IPS-15b (cell line): ENCODE measurements at regions not wholly inside any gene's neighbourhood (a gene's known extent, or its start where the extent isn't known, plus 50 kb on each side); places are given as distances from the start of the nearest gene placed in this dataset.
"Not testable (repeated sequence)": the region's sequence is repeated elsewhere in the genome, so short reads cannot be mapped to it uniquely, and the experiment has no call there.

Experiments used
- H3K27me3 ChIP-seq: one replicate; pipeline ENCODE4 v1.6.1; 2013; ENCODE audit warnings: low read length; ENCODE audit not compliant: control insufficient read depth, insufficient read depth
- H3K36me3 ChIP-seq: one replicate; pipeline ENCODE4 v1.6.1; 2013; ENCODE audit warnings: low read length; ENCODE audit not compliant: control insufficient read depth, insufficient read depth
- H3K4me1 ChIP-seq: one replicate; pipeline ENCODE4 v1.6.1; 2013; ENCODE audit warnings: mild to moderate bottlenecking, low read length; ENCODE audit not compliant: control insufficient read depth, insufficient read depth
- H3K4me3 ChIP-seq: one replicate; pipeline ENCODE4 v1.5.1; 2013; ENCODE audit warnings: low read depth, low read length
- H3K9ac ChIP-seq: one replicate; pipeline ENCODE4 v1.6.1; 2013; ENCODE audit warnings: low read depth, mild to moderate bottlenecking, low read length
- H3K9me3 ChIP-seq: one replicate; pipeline ENCODE4 v1.6.1; 2013; ENCODE audit warnings: mild to moderate bottlenecking, low read length; ENCODE audit not compliant: control insufficient read depth, insufficient read depth

DNA sequence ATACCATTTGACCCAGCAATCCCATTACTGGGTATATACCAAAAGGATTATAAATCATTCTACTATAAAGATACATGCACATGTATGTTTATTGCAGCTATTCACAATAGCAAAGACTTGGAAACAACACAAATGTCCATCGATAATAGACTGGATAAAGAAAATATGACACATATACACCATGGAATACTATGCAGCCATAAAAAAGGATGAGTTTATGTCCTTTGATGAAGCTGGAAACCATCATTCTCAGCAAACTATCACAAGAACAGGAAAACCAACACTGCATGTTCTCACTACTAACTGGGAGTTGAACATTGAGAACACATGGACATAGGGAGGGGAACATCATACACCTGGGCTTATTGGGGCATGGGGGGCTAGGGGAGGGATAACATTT, 991.8 kb downstream of the SLC16A7 start:
- not testable (repeated sequence) for H3K9me3 ChIP-seq, H3K4me1 ChIP-seq, H3K4me3 ChIP-seq, H3K9ac ChIP-seq, H3K27me3 ChIP-seq, H3K36me3 ChIP-seq

DNA sequence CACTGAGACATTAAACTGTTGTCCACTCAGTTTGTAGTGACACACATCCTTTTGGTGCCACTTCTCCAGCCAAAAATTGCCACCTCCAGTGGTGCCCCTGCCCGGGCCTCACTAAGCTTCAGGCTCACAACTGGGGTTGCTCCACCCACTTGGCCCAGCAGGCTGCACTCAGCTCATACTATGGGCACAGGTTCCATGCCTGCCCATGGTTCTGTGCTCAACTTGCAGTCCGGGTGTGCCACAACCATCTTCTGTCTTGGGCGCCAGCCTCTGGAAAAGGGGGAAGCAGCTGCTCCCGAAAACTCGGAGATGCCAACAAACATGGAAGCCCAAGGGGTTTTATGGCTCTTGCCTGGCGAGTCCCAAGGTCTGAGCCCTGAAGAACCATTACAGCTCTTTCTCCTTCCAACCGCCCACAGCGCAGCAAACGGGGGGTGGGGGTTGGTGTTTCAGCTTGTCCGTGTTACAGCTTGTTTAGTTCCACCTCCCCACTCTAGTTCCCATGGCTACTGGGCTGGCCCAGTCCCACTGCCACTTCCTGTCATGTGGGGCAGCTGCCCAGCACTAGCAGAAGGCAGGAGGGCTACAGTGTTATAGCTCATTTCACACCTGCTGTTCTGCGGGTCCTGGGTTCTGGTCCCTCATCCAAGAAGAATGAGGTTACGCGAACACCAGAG, 998.3 kb downstream of the SLC16A7 start:
- no peaks in the 10 kb centered on the region for H3K27me3 ChIP-seq
- no peaks in the 10 kb centered on the region for H3K36me3 ChIP-seq
- H3K9ac ChIP-seq, result no peak overlapping the region
- no peaks in the 10 kb centered on the region for H3K4me1 ChIP-seq
- no peak overlapping the region for H3K4me3 ChIP-seq
- no peaks in the 10 kb centered on the region for H3K9me3 ChIP-seq

DNA sequence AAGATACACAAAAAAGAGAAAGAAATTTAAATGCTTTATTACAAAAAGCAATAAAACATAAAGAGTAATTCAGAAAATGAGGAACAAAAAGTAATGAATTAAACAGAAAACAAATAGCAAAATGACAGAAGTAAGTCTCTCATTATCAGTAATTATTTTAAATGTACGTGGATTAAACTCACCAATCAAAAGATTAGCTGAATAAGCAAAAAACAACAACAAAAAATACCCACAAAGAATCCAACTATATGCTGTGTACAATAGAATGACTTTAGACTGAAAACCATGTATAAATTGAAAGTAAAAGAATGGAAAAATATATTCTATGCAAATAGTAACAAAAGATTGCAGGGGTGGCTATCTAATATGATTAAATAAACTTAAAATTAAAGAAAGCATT, 1006.8 kb downstream of the SLC16A7 start:
- Histone ChIP-seq H3K9me3 (no peaks in the 10 kb centered on the region), H3K27me3 (no peaks in the 10 kb centered on the region), H3K9ac (no peak overlapping the region), H3K36me3 (no peaks in the 10 kb centered on the region), H3K4me3 (no peak overlapping the region), H3K4me1 (no peaks in the 10 kb centered on the region)

DNA sequence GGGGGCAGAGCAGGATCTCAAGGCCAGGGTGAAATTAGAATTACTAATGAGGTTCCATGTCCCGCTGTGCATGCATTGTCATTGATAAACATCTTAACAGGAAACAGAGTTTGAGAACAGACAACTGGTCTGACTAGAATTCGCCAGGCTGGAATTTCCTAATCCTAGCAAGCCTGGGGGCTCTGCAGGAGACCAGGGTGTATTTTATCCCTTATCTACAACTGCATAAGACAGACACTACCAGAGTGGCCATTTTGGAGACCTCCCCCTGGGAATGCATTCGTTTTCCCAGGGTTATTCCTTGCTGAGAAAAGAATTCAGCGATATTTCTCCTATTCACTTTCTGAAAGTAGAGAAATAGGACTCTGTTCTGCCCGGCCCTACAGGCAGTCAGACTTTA, 1007.6 kb downstream of the SLC16A7 start:
- H3K36me3 ChIP-seq, H3K27me3 ChIP-seq, H3K4me3 ChIP-seq, H3K9me3 ChIP-seq, H3K9ac ChIP-seq, H3K4me1 ChIP-seq: not testable (repeated sequence)

DNA sequence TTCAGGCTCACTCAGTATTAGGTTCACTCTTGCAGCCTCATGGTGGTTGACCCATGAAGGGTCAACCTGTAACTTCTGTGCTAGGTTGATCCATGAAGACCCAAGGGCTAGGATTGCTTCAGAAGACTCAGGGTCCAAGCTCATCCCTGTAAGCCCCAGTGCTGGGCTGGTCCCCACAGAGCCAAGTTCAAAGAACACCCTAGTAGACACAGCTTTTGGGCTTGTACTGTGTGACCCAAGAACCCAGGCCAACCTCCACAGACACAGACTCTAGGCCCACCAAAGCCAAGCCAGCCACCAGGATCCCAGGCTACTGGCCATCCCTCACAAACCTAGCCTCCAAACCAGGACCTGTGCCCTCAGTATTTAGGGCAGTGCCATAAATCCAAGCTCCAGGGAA, 1020.6 kb downstream of the SLC16A7 start:
- H3K4me3 ChIP-seq, result no peak overlapping the region
- H3K9ac ChIP-seq, result no peak overlapping the region
- no peaks in the 10 kb centered on the region for H3K9me3 ChIP-seq
- no peaks in the 10 kb centered on the region for H3K36me3 ChIP-seq
- H3K27me3 ChIP-seq, result no peaks in the 10 kb centered on the region
- H3K4me1 ChIP-seq, result no peaks in the 10 kb centered on the region

DNA sequence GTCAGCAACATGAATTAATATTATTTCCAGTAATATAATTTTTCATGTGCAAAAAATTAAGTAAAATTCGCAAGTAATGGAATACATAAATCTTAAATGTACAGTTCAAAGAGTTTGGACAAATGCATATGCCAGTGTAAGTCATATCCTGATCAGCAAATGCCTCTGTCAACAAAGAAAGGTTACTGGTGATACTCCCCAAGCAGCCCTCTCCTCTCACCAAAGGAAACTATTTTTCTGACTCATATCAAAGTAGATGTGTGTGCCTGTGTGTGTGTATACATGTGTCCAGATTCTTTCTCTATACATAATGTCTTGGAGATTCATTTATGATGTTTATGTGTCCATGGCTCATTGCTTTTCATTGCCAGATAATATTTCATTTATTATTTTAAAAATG, 1035.0 kb downstream of the SLC16A7 start:
- Histone ChIP-seq H3K36me3 (no peaks in the 10 kb centered on the region), H3K4me1 (no peaks in the 10 kb centered on the region), H3K27me3 (no peaks in the 10 kb centered on the region), H3K9me3 (no peaks in the 10 kb centered on the region), H3K4me3 (no peak overlapping the region), H3K9ac (no peak overlapping the region)

DNA sequence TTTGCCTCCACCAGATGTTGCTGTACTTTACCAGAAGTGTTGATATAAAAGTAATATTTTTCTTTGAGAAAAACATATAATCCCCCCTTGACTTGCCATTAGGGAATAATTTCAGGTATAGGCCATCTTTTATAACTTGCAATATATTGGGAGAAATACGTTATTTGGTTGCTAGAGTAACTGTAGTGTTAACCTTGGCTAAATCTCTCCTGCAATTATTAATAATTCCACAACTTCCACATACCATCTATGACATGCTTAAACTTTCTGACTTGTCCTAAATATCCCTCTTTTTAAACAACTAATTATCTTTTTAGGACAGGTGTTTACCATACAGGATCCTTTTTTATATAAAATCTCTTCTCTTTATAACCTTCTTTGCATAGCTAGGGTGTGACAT, 1048.2 kb downstream of the SLC16A7 start:
- Histone ChIP-seq H3K4me1 (no peaks in the 10 kb centered on the region), H3K9me3 (peaks cover 14% of the 10 kb centered on the region), H3K9ac (no peak overlapping the region), H3K36me3 (no peaks in the 10 kb centered on the region), H3K27me3 (no peaks in the 10 kb centered on the region), H3K4me3 (no peak overlapping the region)

DNA sequence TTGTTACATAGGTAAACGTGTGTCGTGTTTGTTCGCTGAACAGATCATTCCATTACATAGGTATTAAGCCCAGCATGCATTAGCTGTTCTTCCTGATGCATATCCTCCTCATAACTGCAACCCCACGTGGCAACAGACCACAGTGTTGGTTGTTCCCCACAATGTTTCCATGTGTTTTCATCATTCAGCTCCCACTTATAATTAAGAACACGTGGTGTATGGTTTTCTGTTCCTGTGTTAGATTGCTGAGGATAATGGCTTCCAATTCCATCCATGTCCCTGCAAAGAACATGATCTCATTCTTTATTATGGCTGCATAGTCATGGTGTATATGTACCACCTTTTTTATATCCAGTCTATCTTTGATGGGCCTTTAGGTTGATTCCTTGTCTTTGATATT, 1071.1 kb downstream of the SLC16A7 start:
- H3K9ac ChIP-seq, result no peak overlapping the region
- H3K27me3 ChIP-seq, result no peaks in the 10 kb centered on the region
- H3K9me3 ChIP-seq, result no peaks in the 10 kb centered on the region
- H3K4me3 ChIP-seq, result no peak overlapping the region
- H3K4me1 ChIP-seq, result no peaks in the 10 kb centered on the region
- no peaks in the 10 kb centered on the region for H3K36me3 ChIP-seq

DNA sequence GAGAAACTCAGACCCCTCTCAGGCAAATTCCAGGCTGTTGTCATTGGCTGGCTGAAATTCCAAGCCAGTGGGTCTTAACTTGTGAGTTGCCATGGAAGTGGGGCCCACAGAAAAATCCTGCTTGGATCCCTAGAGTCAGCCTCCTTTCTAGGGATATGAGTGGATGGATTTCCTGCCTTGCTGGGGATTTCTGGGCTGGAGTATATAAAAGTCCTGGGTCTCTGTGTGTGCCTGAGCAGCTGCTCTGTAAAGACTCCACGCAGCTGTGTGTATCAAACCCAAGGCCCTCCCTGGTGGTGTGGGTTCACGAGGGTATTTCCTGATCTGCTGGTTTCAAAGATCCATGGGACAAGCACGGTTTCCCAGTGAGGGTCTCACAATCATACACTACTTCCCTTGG, 1077.1 kb downstream of the SLC16A7 start:
- H3K36me3 ChIP-seq, result no peaks in the 10 kb centered on the region
- no peak overlapping the region for H3K9ac ChIP-seq
- H3K27me3 ChIP-seq, result no peaks in the 10 kb centered on the region
- H3K9me3 ChIP-seq, result no peaks in the 10 kb centered on the region
- H3K4me1 ChIP-seq, result no peaks in the 10 kb centered on the region
- H3K4me3 ChIP-seq, result no peak overlapping the region

DNA sequence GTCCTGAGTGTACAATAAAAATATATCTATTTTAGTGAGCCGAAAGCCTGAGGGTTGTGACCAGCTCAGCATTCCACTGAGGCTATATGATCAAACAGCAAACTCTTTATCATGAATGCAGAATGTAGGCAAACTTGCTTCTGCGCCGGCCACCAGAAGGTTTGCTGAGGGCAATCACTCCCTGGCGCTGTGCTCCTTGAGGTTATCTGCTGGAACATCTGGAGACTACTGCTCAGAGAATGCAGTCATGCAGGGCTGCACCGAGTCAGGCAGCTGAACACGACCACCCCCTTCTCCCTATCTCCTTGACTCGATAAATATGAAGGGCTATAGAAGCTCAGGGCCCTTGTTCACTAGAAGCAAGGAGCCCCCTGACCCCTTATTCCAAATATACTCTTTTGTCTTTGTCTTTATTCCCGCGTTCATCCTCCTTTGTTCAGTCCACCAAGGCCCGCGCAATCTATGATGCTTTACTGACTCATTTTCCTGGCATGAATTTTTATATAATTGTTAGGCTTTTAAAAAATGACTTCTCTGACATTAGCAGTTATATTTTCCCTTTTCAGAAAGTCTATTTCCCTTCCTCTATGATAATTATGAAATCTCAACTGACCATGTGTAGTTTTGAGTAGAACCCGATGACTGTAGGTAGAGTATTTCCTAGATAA, 1089.3 kb downstream of the SLC16A7 start:
- Histone ChIP-seq H3K4me1 (no peaks in the 10 kb centered on the region), H3K27me3 (no peaks in the 10 kb centered on the region), H3K36me3 (no peaks in the 10 kb centered on the region), H3K4me3 (no peak overlapping the region), H3K9ac (no peak overlapping the region), H3K9me3 (no peaks in the 10 kb centered on the region)

DNA sequence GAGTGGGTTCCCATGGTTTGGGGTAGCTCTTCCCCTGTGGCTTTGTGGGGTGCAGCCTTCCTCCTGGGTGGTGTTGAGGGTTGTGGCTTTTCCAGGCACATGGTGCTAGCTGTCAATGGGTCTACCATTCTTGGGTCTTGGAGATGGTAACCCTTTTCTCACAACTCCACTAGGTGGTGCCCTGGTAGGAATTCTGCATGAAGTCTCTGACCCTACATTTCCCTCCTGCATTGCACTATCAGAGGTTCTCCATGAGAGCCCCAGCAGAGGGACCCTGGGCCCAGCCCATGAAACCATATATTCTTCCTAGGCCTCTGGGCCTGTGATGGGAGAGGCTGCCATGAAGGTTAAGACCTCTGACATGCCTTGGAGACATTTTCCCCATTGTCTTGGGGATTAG, 1093.3 kb downstream of the SLC16A7 start:
- H3K36me3 ChIP-seq, result no peaks in the 10 kb centered on the region
- H3K27me3 ChIP-seq, result no peaks in the 10 kb centered on the region
- H3K4me3 ChIP-seq, result no peak overlapping the region
- H3K4me1 ChIP-seq, result no peaks in the 10 kb centered on the region
- no peaks in the 10 kb centered on the region for H3K9me3 ChIP-seq
- H3K9ac ChIP-seq, result no peak overlapping the region

DNA sequence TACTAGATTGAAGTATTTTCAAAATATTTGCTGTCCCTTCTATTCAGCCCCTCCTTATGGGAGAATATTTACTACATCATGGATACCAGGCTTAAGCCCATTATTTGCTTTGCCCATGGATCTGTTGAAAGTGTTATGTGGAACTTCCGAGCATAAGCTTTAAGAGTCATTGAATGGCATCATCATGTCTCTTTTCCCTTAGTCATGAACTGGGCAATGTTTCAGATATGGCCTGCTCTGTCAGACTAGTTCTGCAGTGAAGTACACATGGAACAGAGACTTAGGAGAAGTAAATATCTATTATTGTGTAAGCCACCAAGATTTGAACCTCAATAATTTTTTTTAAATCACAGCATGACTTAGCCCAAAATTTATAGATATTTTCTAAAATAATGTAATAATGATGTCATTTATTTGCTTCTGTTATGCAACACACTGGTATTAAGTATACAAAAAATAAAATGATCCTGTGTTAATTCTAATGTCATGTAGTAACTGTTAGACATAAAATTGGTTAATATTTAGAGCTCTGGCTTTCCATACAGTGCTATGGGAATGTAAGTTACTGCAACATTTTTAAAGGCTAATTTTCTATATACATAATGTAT, 1097.3 kb downstream of the SLC16A7 start:
- Histone ChIP-seq H3K9me3 (no peaks in the 10 kb centered on the region), H3K9ac (no peak overlapping the region), H3K4me3 (no peak overlapping the region), H3K27me3 (no peaks in the 10 kb centered on the region), H3K36me3 (no peaks in the 10 kb centered on the region), H3K4me1 (no peaks in the 10 kb centered on the region)
